HEK293 (cell line): ENCODE measurements at regions not wholly inside any gene's neighbourhood (a gene's known extent, or its start where the extent isn't known, plus 50 kb on each side); places are given as distances from the start of the nearest gene placed in this dataset.

Source experiments
- CTCF ChIA-PET: fragments of 350-600 bp; formaldehyde crosslinking; extraction: SDS; loops from one replicate; lab custom pipeline; 2021; ENCODE audit warnings: antibody characterized with exemption; lab: Yijun Ruan, JAX
- POLR2A ChIA-PET: fragments of 300-600 bp; formaldehyde crosslinking; extraction: SDS; loops from one replicate; lab custom pipeline; 2020; ENCODE audit warnings: antibody characterized with exemption, inconsistent platforms; lab: Yijun Ruan, JAX
- H3K27ac ChIP-seq: fragments of 200-500 bp; sonication (Bioruptor generic); 2 replicates; pipeline ENCODE4 v1.5.1; 2014; ENCODE audit warnings: low read depth, low read length, control low read depth, inconsistent platforms; ENCODE audit errors: extremely low read depth
- H3K36me3 ChIP-seq, 2 experiments: fragments of 200-500 bp in 1 of 2; sonication (Bioruptor generic) in 1 of 2; 1 replicate in 1 of 2; 2 replicates in 1 of 2; pipeline ENCODE4 v1.5.1; 2014 to 2017; ENCODE audit warnings: inconsistent platforms in 2 of 2, low read length in 2 of 2; ENCODE audit not compliant: control insufficient read depth in 2 of 2, insufficient read depth in 1 of 2
- H3K4me1 ChIP-seq: fragments of 200-500 bp; sonication (Bioruptor generic); 2 replicates; pipeline ENCODE4 v1.5.1; 2014; ENCODE audit warnings: mild to moderate bottlenecking, low read length, inconsistent platforms; ENCODE audit not compliant: control insufficient read depth, insufficient read depth
- H3K4me3 ChIP-seq: 2 replicates; pipeline ENCODE4 v1.5.1; 2011; ENCODE audit warnings: low read depth, mild to moderate bottlenecking, control low read depth, low read length, moderate library complexity
- H3K9me3 ChIP-seq: fragments of 200-500 bp; sonication (Bioruptor generic); 2 replicates; pipeline ENCODE4 v1.5.1; 2014; ENCODE audit warnings: low read depth, low read length, inconsistent platforms; ENCODE audit not compliant: control insufficient read depth, insufficient read depth
- BCL11B ChIP-seq: fragments of 450-650 bp; formaldehyde crosslinking; IDR thresholded peaks from 2 replicates; pipeline ENCODE4 v1.5.1; 2016; ENCODE audit warnings: low read depth, missing biosample characterization, missing genetic modification characterization
- GLIS2 ChIP-seq: fragments of 450-650 bp; formaldehyde crosslinking; IDR thresholded peaks from 2 replicates; pipeline ENCODE4 v1.5.1; 2016; ENCODE audit warnings: missing biosample characterization, missing genetic modification characterization
- KLF1 ChIP-seq: fragments of 450-650 bp; formaldehyde crosslinking; IDR thresholded peaks from 2 replicates; pipeline ENCODE4 v1.5.1; 2016; ENCODE audit warnings: missing biosample characterization, missing genetic modification characterization
- KLF8 ChIP-seq: fragments of 450-650 bp; formaldehyde crosslinking; IDR thresholded peaks from 2 replicates; pipeline ENCODE4 v1.5.1; 2016; ENCODE audit warnings: missing biosample characterization, missing genetic modification characterization
- SETDB1 ChIP-seq: IDR thresholded peaks from one replicate; pipeline ENCODE4 v1.6.1; 2017; ENCODE audit warnings: mild to moderate bottlenecking, low read length, moderate library complexity, mixed read lengths; ENCODE audit not compliant: insufficient read length
- WT1 ChIP-seq: fragments of 450-650 bp; formaldehyde crosslinking; IDR thresholded peaks from 2 replicates; pipeline ENCODE4 v1.5.1; 2016; ENCODE audit warnings: missing biosample characterization, missing genetic modification characterization
- YY1 ChIP-seq: fragments of 450-650 bp; formaldehyde crosslinking; IDR thresholded peaks from 2 replicates; pipeline ENCODE4 v1.5.1; 2018; ENCODE audit warnings: missing biosample characterization, missing genetic modification characterization
- ZNF112 ChIP-seq: fragments of 450-650 bp; formaldehyde crosslinking; IDR thresholded peaks from 2 replicates; pipeline ENCODE4 v1.5.0; 2017; ENCODE audit warnings: missing biosample characterization, missing genetic modification characterization
- ZNF146 ChIP-seq: fragments of 450-650 bp; formaldehyde crosslinking; IDR thresholded peaks from 2 replicates; pipeline ENCODE4 v1.5.1; 2016; ENCODE audit warnings: missing biosample characterization, missing genetic modification characterization
- ZNF157 ChIP-seq: fragments of 450-650 bp; formaldehyde crosslinking; IDR thresholded peaks from 2 replicates; pipeline ENCODE4 v1.5.1; 2016; ENCODE audit warnings: missing biosample characterization, missing genetic modification characterization
- ZNF16 ChIP-seq: fragments of 450-650 bp; formaldehyde crosslinking; IDR thresholded peaks from 2 replicates; pipeline ENCODE4 v1.5.1; 2016; ENCODE audit warnings: low read depth, missing biosample characterization, missing genetic modification characterization
- ZNF19 ChIP-seq: fragments of 450-650 bp; formaldehyde crosslinking; IDR thresholded peaks from 2 replicates; pipeline ENCODE4; 2016; ENCODE audit warnings: missing biosample characterization, missing genetic modification characterization, low read depth
- ZNF214 ChIP-seq: fragments of 450-650 bp; formaldehyde crosslinking; IDR thresholded peaks from 2 replicates; pipeline ENCODE4 v1.5.1; 2017; ENCODE audit warnings: missing biosample characterization, mild to moderate bottlenecking, missing genetic modification characterization, borderline replicate concordance
- ZNF24 ChIP-seq: fragments of 450-650 bp; formaldehyde crosslinking; IDR thresholded peaks from 2 replicates; pipeline ENCODE4 v1.5.1; 2016; ENCODE audit warnings: missing biosample characterization, missing genetic modification characterization
- ZNF335 ChIP-seq: fragments of 450-650 bp; formaldehyde crosslinking; conservative IDR thresholded peaks from 2 replicates; pipeline ENCODE4 v1.5.1; 2016; ENCODE audit warnings: missing biosample characterization, missing genetic modification characterization
- ZNF548 ChIP-seq: fragments of 450-650 bp; formaldehyde crosslinking; IDR thresholded peaks from 2 replicates; pipeline ENCODE4 v1.5.1; 2016; ENCODE audit warnings: missing biosample characterization, missing genetic modification characterization
- ZNF558 ChIP-seq: fragments of 450-650 bp; formaldehyde crosslinking; IDR thresholded peaks from 2 replicates; pipeline ENCODE4 v1.5.1; 2016; ENCODE audit warnings: missing biosample characterization, missing genetic modification characterization
- ZNF585B ChIP-seq: fragments of 450-650 bp; formaldehyde crosslinking; IDR thresholded peaks from 2 replicates; pipeline ENCODE4 v1.5.1; 2016; ENCODE audit warnings: missing biosample characterization, missing genetic modification characterization
- ZNF629 ChIP-seq: fragments of 450-650 bp; formaldehyde crosslinking; IDR thresholded peaks from 2 replicates; pipeline ENCODE4 v1.5.1; 2017; ENCODE audit warnings: missing biosample characterization, missing genetic modification characterization
- ZNF701 ChIP-seq: fragments of 450-650 bp; formaldehyde crosslinking; IDR thresholded peaks from 2 replicates; pipeline ENCODE4 v1.5.1; 2016; ENCODE audit warnings: missing biosample characterization, missing genetic modification characterization
- ZNF707 ChIP-seq: fragments of 450-650 bp; formaldehyde crosslinking; IDR thresholded peaks from 2 replicates; pipeline ENCODE4 v1.5.1; 2016; ENCODE audit warnings: missing biosample characterization, missing genetic modification characterization
- ZNF76 ChIP-seq: fragments of 450-650 bp; formaldehyde crosslinking; IDR thresholded peaks from 2 replicates; pipeline ENCODE4; 2016; ENCODE audit warnings: low read depth, missing biosample characterization, missing genetic modification characterization, borderline replicate concordance
- ZNF776 ChIP-seq: fragments of 450-650 bp; formaldehyde crosslinking; IDR thresholded peaks from 2 replicates; pipeline ENCODE4 v1.5.0; 2017; ENCODE audit warnings: missing biosample characterization, missing genetic modification characterization, borderline replicate concordance
- TF ChIP-seq, protein P1 (sequence below): fragments of 450-650 bp; formaldehyde crosslinking; conservative IDR thresholded peaks from 2 replicates; pipeline ENCODE4 v1.5.1; 2016; ENCODE audit warnings: low read depth, missing biosample characterization, missing genetic modification characterization
- TF ChIP-seq, protein P2 (sequence below): fragments of 450-650 bp; formaldehyde crosslinking; IDR thresholded peaks from 2 replicates; pipeline ENCODE4 v1.5.1; 2017; ENCODE audit warnings: missing biosample characterization, mild to moderate bottlenecking, missing genetic modification characterization, moderate library complexity
- TF ChIP-seq, protein P3 (sequence below): fragments of 450-650 bp; formaldehyde crosslinking; IDR thresholded peaks from 2 replicates; pipeline ENCODE4 v1.5.1; 2016; ENCODE audit warnings: missing biosample characterization, missing genetic modification characterization

DNA sequence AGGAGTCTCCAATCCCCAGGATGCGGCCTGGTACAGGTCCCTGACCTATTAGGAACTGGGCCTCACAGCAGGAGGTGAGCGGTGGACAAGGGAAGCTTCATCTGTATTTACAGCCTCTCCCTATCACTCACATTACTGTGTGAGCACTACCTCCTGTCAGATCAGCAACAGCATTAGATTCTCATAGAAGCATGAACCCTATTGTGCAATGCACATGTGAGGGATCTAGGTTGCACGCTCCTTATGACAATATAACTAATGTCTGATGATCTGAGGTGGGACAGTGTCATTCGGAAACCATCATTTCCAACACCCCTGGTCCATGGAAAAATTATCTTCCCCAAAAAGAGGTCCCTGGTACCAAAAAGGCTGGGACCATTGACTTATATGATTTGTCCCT lies 1000.5 kb downstream of the FLRT2 start (continued):
- TF ChIP-seq ZNF112 (tag by site-specific recombination) (no peak), ZNF335 (tag by site-specific recombination) (no peak), ZNF701 (tag by site-specific recombination) (no peak), KLF8 (tag by site-specific recombination) (no peak), WT1 (tag by site-specific recombination) (no peak), ZNF629 (tag by site-specific recombination) (no peak), ZNF146 (tag by site-specific recombination) (no peak)

DNA sequence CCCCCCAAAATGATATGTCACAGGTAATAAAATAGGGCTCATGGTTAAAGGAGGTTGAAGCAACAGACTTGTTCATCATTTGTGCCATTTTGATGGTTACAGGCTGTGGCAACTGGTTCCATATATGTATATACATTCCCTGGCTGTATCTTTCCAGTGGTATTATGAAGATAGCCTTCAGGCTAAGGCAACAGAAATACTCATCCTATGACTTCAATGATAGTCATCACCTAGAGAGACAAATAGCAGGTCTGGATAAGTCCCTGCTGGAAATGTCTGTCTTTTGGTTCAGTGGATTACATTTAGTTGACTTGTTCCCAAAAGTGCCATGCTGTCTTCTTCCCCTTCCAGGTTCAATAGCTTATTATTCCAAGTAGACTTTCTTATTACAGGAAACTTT lies 997.4 kb downstream of the FLRT2 start:
- Histone ChIP-seq H3K36me3 (no peaks in the 10 kb centered on the region), H3K4me3 (no peak overlapping the region), H3K27ac (no peak overlapping the region), H3K4me1 (no peaks in the 10 kb centered on the region), H3K9me3 (no peaks in the 10 kb centered on the region)
- TF ChIP-seq ZNF214 (tag by site-specific recombination) = no peak
- TF ChIP-seq BCL11B (tag by site-specific recombination) = no peak
- TF ChIP-seq ZNF707 (tag by site-specific recombination) = no peak
- TF ChIP-seq, protein P1, sequence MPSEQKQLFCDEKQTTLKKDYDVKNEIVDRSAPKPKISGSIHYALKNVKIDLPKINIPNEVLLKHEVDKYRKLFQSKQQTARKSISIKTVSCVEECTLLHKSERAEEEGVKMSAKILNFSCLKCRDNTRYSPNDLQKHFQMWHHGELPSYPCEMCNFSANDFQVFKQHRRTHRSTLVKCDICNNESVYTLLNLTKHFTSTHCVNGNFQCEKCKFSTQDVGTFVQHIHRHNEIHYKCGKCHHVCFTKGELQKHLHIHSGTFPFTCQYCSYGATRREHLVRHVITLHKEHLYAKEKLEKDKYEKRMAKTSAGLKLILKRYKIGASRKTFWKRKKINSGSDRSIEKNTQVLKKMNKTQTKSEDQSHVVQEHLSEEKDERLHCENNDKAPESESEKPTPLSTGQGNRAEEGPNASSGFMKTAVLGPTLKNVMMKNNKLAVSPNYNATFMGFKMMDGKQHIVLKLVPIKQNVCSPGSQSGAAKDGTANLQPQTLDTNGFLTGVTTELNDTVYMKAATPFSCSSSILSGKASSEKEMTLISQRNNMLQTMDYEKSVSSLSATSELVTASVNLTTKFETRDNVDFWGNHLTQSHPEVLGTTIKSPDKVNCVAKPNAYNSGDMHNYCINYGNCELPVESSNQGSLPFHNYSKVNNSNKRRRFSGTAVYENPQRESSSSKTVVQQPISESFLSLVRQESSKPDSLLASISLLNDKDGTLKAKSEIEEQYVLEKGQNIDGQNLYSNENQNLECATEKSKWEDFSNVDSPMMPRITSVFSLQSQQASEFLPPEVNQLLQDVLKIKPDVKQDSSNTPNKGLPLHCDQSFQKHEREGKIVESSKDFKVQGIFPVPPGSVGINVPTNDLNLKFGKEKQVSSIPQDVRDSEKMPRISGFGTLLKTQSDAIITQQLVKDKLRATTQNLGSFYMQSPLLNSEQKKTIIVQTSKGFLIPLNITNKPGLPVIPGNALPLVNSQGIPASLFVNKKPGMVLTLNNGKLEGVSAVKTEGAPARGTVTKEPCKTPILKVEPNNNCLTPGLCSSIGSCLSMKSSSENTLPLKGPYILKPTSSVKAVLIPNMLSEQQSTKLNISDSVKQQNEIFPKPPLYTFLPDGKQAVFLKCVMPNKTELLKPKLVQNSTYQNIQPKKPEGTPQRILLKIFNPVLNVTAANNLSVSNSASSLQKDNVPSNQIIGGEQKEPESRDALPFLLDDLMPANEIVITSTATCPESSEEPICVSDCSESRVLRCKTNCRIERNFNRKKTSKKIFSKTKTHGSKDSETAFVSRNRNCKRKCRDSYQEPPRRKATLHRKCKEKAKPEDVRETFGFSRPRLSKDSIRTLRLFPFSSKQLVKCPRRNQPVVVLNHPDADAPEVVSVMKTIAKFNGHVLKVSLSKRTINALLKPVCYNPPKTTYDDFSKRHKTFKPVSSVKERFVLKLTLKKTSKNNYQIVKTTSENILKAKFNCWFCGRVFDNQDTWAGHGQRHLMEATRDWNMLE (tag by site-specific recombination) = no peak
- TF ChIP-seq ZNF76 (tag by site-specific recombination) = no peak
- no peak for TF ChIP-seq ZNF548 (tag by site-specific recombination)
- no peak for TF ChIP-seq ZNF19
- no peak for TF ChIP-seq ZNF629 (tag by site-specific recombination)
- no peak for TF ChIP-seq SETDB1
- TF ChIP-seq ZNF157 (tag by site-specific recombination) = no peak
- no peak for TF ChIP-seq YY1
- TF ChIP-seq ZNF24 (tag by site-specific recombination) = no peak
- TF ChIP-seq, protein P2, sequence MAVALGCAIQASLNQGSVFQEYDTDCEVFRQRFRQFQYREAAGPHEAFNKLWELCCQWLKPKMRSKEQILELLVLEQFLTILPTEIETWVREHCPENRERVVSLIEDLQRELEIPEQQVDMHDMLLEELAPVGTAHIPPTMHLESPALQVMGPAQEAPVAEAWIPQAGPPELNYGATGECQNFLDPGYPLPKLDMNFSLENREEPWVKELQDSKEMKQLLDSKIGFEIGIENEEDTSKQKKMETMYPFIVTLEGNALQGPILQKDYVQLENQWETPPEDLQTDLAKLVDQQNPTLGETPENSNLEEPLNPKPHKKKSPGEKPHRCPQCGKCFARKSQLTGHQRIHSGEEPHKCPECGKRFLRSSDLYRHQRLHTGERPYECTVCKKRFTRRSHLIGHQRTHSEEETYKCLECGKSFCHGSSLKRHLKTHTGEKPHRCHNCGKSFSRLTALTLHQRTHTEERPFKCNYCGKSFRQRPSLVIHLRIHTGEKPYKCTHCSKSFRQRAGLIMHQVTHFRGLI (tag by site-specific recombination) = no peak
- TF ChIP-seq ZNF585B = no peak
- TF ChIP-seq, protein P3, sequence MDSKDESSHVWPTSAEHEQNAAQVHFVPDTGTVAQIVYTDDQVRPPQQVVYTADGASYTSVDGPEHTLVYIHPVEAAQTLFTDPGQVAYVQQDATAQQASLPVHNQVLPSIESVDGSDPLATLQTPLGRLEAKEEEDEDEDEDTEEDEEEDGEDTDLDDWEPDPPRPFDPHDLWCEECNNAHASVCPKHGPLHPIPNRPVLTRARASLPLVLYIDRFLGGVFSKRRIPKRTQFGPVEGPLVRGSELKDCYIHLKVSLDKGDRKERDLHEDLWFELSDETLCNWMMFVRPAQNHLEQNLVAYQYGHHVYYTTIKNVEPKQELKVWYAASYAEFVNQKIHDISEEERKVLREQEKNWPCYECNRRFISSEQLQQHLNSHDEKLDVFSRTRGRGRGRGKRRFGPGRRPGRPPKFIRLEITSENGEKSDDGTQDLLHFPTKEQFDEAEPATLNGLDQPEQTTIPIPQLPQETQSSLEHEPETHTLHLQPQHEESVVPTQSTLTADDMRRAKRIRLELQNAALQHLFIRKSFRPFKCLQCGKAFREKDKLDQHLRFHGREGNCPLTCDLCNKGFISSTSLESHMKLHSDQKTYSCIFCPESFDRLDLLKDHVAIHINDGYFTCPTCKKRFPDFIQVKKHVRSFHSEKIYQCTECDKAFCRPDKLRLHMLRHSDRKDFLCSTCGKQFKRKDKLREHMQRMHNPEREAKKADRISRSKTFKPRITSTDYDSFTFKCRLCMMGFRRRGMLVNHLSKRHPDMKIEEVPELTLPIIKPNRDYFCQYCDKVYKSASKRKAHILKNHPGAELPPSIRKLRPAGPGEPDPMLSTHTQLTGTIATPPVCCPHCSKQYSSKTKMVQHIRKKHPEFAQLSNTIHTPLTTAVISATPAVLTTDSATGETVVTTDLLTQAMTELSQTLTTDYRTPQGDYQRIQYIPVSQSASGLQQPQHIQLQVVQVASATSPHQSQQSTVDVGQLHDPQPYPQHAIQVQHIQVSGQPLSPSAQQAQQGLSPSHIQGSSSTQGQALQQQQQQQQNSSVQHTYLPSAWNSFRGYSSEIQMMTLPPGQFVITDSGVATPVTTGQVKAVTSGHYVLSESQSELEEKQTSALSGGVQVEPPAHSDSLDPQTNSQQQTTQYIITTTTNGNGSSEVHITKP (tag by site-specific recombination) = no peak
- TF ChIP-seq KLF1 (tag by site-specific recombination) = no peak
- TF ChIP-seq ZNF558 (tag by site-specific recombination) = no peak
- no peak for TF ChIP-seq ZNF776 (tag by site-specific recombination)
- no peak for TF ChIP-seq ZNF16 (tag by site-specific recombination)
- TF ChIP-seq GLIS2 (tag by site-specific recombination) = no peak
- ChIA-PET CTCF (no interaction called here), POLR2A (no interaction called here)
